ENCODE measurements at regions not wholly inside any gene's neighbourhood (a gene's known extent, or its start where the extent isn't known, plus 50 kb on each side); places are given as distances from the start of the nearest gene placed in this dataset.

DNA sequence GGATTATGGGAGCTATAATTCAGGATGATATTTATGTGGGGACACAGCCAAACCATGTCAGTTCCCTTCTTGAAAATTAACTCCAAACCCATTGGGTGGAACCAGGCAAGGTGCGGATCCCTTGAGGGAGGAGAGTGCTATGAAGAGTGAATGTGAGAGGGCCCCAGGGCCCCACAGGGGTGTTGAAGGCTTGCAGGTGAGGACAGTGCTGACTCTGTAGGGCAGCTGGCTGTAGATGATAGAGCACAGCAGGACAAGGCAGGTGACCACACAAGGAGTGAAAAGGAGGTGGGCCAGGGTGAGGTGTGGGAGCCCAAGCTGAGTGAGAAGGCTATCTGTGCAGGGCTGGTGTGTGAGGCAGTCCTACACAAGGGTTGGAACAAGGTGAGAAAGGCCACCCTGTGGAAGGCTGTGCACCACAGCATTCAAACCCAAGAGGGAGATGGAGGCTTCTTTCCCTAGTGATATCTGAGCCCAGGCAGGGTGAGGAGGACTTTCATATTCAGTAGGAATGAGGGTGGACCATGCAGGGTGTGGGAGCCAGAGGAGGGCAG is 746.0 kb upstream of the CELF2 start:
- Histone ChIP-seq H3K9ac (ENCODE audit: low read length) (no peak overlapping the region), H3K27ac (ENCODE audit: low read depth, low read length) (no peak overlapping the region), H3K56ac (ENCODE audit: low read length) (no peak overlapping the region), H4K8ac (ENCODE audit: low read depth, low read length) (no peak overlapping the region), H3K4me1 (ENCODE audit: control insufficient read depth, low read depth, low read length) (no peaks in the 10 kb centered on the region), H3K79me2 (ENCODE audit: control insufficient read depth, insufficient read depth, low read length) (no peaks in the 10 kb centered on the region), H3K36me3 (ENCODE audit: control insufficient read depth, insufficient read depth, low read length) (no peaks in the 10 kb centered on the region), H2BK120ac (ENCODE audit: low read depth, low read length) (no peak overlapping the region), H3K4me3 (ENCODE audit: low read length) (no peak overlapping the region), H3K4ac (ENCODE audit: low read depth, low read length) (no peak overlapping the region), H3K79me1 (ENCODE audit: low read length) (no peaks in the 10 kb centered on the region), H3K23ac (ENCODE audit: low read length) (no peak overlapping the region), H2BK5ac (ENCODE audit: low read length) (no peak overlapping the region), H2BK15ac (replicated peaks; ENCODE audit: low read depth) (no peak overlapping the region), H3K18ac (ENCODE audit: low read length) (no peak overlapping the region), H2AK5ac (ENCODE audit: low read length) (no peak overlapping the region), H3K27me3 (ENCODE audit: insufficient read depth, low read length, poor library complexity) (no peaks in the 10 kb centered on the region), H3K4me2 (ENCODE audit: low read length) (no peak overlapping the region), H4K5ac (ENCODE audit: low read length) (no peak overlapping the region)
- no CpG with 5 or more reads among the region's 1 CpG for WGBS (ENCODE audit: extremely low coverage, insufficient coverage, low lambda C conversion rate)
- DNase-seq: no peak

DNA sequence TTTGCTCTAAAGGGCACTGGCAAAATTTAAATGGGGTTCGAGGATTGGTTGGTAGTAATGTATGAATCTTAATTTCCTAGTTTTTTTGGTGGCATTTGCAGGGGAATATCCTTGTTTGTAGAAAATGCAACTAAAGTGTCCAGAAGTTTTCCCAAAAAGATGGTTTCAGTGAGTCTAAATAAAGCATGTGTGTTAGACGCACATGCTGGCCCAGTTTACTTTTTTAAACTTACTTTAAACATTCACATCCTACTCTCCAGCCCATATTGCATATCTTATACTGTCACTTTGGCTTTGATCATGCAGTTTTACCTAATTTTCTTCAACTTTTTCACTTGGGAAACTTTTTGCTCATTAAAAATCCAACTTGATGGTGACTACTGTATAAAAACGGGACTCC is 744.0 kb upstream of the CELF2 start:
- H2AK5ac ChIP-seq (ENCODE audit: low read length): no peak overlapping the region
- no peak overlapping the region for H3K23ac ChIP-seq (ENCODE audit: low read length)
- no peak overlapping the region for H3K9ac ChIP-seq (ENCODE audit: low read length)
- H3K4me3 ChIP-seq (ENCODE audit: low read length): no peak overlapping the region
- H2BK120ac ChIP-seq (ENCODE audit: low read depth, low read length): no peak overlapping the region
- no peak overlapping the region for H3K4me2 ChIP-seq (ENCODE audit: low read length)
- no peak overlapping the region for H4K5ac ChIP-seq (ENCODE audit: low read length)
- no peaks in the 10 kb centered on the region for H3K79me2 ChIP-seq (ENCODE audit: control insufficient read depth, insufficient read depth, low read length)
- no peak overlapping the region for H3K56ac ChIP-seq (ENCODE audit: low read length)
- H4K8ac ChIP-seq (ENCODE audit: low read depth, low read length): no peak overlapping the region
- H2BK5ac ChIP-seq (ENCODE audit: low read length): no peak overlapping the region
- no peaks in the 10 kb centered on the region for H3K79me1 ChIP-seq (ENCODE audit: low read length)
- H3K4me1 ChIP-seq (ENCODE audit: control insufficient read depth, low read depth, low read length): no peaks in the 10 kb centered on the region
- H3K4ac ChIP-seq (ENCODE audit: low read depth, low read length): no peak overlapping the region
- no peak overlapping the region for H3K27ac ChIP-seq (ENCODE audit: low read depth, low read length)
- no peaks in the 10 kb centered on the region for H3K27me3 ChIP-seq (ENCODE audit: insufficient read depth, low read length, poor library complexity)
- H3K18ac ChIP-seq (ENCODE audit: low read length): no peak overlapping the region
- DNase-seq: no peak
- H2BK15ac ChIP-seq (replicated peaks; ENCODE audit: low read depth): no peak overlapping the region
- WGBS (ENCODE audit: extremely low coverage, insufficient coverage, low lambda C conversion rate): no CpG with 5 or more reads among the region's 3 CpGs
- H3K36me3 ChIP-seq (ENCODE audit: control insufficient read depth, insufficient read depth, low read length): no peaks in the 10 kb centered on the region

DNA sequence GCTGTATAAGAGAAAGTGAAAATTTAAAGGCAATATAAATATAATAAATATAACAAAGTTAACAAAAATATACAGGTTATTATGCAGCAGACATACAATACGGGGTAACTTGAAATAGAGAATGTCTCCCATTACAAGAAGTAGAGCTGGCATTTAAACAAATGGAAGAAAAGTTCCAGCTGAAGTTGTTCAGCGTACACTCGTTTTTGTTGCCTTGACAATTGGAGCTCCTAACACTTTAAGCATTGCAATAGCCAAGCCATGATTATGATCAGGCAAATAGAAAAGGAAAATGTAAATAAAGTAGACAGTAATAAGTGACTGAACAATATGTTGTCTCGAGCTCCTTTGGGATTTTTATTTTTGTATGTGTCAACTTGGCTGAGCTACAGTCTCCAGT is 737.8 kb upstream of the CELF2 start:
- no CpG with 5 or more reads among the region's 4 CpGs for whole genome bisulfite sequencing (ENCODE audit: extremely low coverage, insufficient coverage, low lambda C conversion rate)
- H3K4ac ChIP-seq (ENCODE audit: low read depth, low read length): no peak overlapping the region

DNA sequence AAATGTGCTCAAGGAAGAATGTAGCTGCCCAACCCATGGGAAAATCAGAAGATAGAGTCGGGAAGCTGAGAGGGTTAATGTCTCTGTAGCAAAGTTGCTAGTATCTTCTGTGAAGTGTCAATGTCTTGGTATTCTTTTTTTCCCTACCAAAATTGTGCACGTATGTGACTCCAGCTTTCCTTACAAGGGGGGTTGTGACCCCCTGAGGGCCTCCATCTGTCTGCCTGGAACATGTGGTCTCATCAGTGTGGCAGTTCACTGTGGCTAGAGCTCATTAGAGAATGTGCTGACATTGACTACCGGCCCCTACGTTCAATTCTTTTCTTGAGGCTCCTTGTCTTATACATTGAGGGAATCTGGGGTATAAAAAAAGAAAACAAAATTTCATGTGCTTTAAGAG is 725.2 kb upstream of the CELF2 start:
- Histone ChIP-seq H3K79me1 (ENCODE audit: low read length) (no peaks in the 10 kb centered on the region), H3K4me1 (ENCODE audit: control insufficient read depth, low read depth, low read length) (peaks cover 7% of the 10 kb centered on the region), H3K27me3 (ENCODE audit: insufficient read depth, low read length, poor library complexity) (no peaks in the 10 kb centered on the region), H2AK5ac (ENCODE audit: low read length) (no peak overlapping the region), H3K4me2 (ENCODE audit: low read length) (no peak overlapping the region), H3K36me3 (ENCODE audit: control insufficient read depth, insufficient read depth, low read length) (no peaks in the 10 kb centered on the region), H3K4ac (ENCODE audit: low read depth, low read length) (no peak overlapping the region), H3K23ac (ENCODE audit: low read length) (no peak overlapping the region), H4K5ac (ENCODE audit: low read length) (no peak overlapping the region), H2BK15ac (replicated peaks; ENCODE audit: low read depth) (no peak overlapping the region), H3K27ac (ENCODE audit: low read depth, low read length) (no peak overlapping the region), H3K79me2 (ENCODE audit: control insufficient read depth, insufficient read depth, low read length) (no peaks in the 10 kb centered on the region), H3K4me3 (ENCODE audit: low read length) (no peak overlapping the region), H3K18ac (ENCODE audit: low read length) (no peak overlapping the region), H2BK120ac (ENCODE audit: low read depth, low read length) (no peak overlapping the region), H3K56ac (ENCODE audit: low read length) (no peak overlapping the region), H4K8ac (ENCODE audit: low read depth, low read length) (no peak overlapping the region), H3K9ac (ENCODE audit: low read length) (no peak overlapping the region), H2BK5ac (ENCODE audit: low read length) (no peak overlapping the region)
- DNase-seq: no peak
- no CpG with 5 or more reads among the region's 4 CpGs for WGBS (ENCODE audit: extremely low coverage, insufficient coverage, low lambda C conversion rate)

More for the DNA sequence above, 737.8 kb upstream of the CELF2 start:
- Histone ChIP-seq H3K79me2 (ENCODE audit: control insufficient read depth, insufficient read depth, low read length) (no peaks in the 10 kb centered on the region), H4K5ac (ENCODE audit: low read length) (no peak overlapping the region), H3K36me3 (ENCODE audit: control insufficient read depth, insufficient read depth, low read length) (no peaks in the 10 kb centered on the region), H4K8ac (ENCODE audit: low read depth, low read length) (no peak overlapping the region), H2BK15ac (replicated peaks; ENCODE audit: low read depth) (no peak overlapping the region), H2AK5ac (ENCODE audit: low read length) (no peak overlapping the region), H3K4me1 (ENCODE audit: control insufficient read depth, low read depth, low read length) (no peaks in the 10 kb centered on the region), H2BK5ac (ENCODE audit: low read length) (no peak overlapping the region), H3K4me3 (ENCODE audit: low read length) (no peak overlapping the region), H3K23ac (ENCODE audit: low read length) (no peak overlapping the region), H3K9ac (ENCODE audit: low read length) (no peak overlapping the region), H3K79me1 (ENCODE audit: low read length) (no peaks in the 10 kb centered on the region), H3K56ac (ENCODE audit: low read length) (no peak overlapping the region), H2BK120ac (ENCODE audit: low read depth, low read length) (no peak overlapping the region), H3K27me3 (ENCODE audit: insufficient read depth, low read length, poor library complexity) (no peaks in the 10 kb centered on the region), H3K4me2 (ENCODE audit: low read length) (no peak overlapping the region), H3K27ac (ENCODE audit: low read depth, low read length) (no peak overlapping the region), H3K18ac (ENCODE audit: low read length) (no peak overlapping the region)
- DNase-seq: no peak

DNA sequence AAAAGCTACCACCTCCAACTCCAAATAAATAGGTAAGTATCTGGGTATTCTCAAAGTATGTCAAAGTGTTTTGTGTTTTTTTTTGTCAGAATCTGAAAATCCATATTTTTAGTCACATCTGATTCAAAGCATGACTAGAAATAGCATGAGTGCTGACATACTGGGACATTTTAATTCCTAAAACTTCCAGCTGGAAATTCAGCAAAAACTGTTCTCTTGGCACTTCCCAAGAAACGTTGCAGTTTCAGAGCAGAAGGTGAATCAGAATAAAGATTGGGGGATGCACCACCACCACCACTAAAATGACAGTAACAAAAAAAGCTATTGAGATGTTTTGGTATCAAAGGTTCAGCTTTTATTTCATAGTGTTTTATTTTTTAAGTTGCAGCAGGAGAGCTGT is 724.6 kb upstream of the CELF2 start:
- Histone ChIP-seq H3K18ac (ENCODE audit: low read length) (no peak overlapping the region), H3K4me2 (ENCODE audit: low read length) (no peak overlapping the region), H2BK15ac (replicated peaks; ENCODE audit: low read depth) (no peak overlapping the region), H3K36me3 (ENCODE audit: control insufficient read depth, insufficient read depth, low read length) (no peaks in the 10 kb centered on the region), H2AK5ac (ENCODE audit: low read length) (no peak overlapping the region), H4K5ac (ENCODE audit: low read length) (no peak overlapping the region), H3K9ac (ENCODE audit: low read length) (no peak overlapping the region), H3K56ac (ENCODE audit: low read length) (no peak overlapping the region), H4K8ac (ENCODE audit: low read depth, low read length) (no peak overlapping the region), H3K4me3 (ENCODE audit: low read length) (no peak overlapping the region), H3K27me3 (ENCODE audit: insufficient read depth, low read length, poor library complexity) (no peaks in the 10 kb centered on the region), H3K4me1 (ENCODE audit: control insufficient read depth, low read depth, low read length) (peaks cover 7% of the 10 kb centered on the region), H2BK5ac (ENCODE audit: low read length) (no peak overlapping the region), H2BK120ac (ENCODE audit: low read depth, low read length) (no peak overlapping the region), H3K27ac (ENCODE audit: low read depth, low read length) (no peak overlapping the region), H3K4ac (ENCODE audit: low read depth, low read length) (no peak overlapping the region), H3K79me2 (ENCODE audit: control insufficient read depth, insufficient read depth, low read length) (no peaks in the 10 kb centered on the region), H3K23ac (ENCODE audit: low read length) (no peak overlapping the region), H3K79me1 (ENCODE audit: low read length) (no peaks in the 10 kb centered on the region)
- no peak for DNase-seq
- WGBS (ENCODE audit: extremely low coverage, insufficient coverage, low lambda C conversion rate): no CpG with 5 or more reads among the region's 1 CpG

DNA sequence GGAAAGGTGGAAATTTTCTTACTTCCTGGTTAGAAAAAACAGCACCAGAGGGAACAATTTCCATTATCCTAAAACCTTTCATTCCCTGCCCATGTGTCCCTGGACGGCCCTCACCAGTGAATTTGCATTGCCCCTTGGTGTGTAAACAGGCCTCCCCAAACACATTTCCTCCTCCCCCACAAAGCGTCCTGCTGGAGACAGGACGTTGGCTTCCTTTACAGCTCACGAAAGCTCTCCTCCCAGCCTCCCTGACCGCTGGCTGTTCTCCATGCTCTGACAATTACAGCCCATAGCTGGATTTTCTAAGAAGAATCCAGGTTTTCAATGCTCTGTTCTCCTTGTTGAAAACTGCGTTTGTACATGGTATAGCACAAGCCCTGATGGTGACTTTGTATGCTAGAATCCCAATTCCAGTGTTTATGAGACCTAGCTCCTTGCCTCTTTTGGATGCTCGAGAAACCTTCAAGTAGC is 724.2 kb upstream of the CELF2 start:
- Histone ChIP-seq H4K8ac (ENCODE audit: low read depth, low read length) (no peak overlapping the region), H3K4me3 (ENCODE audit: low read length) (no peak overlapping the region), H3K18ac (ENCODE audit: low read length) (no peak overlapping the region), H3K4me1 (ENCODE audit: control insufficient read depth, low read depth, low read length) (peaks cover 7% of the 10 kb centered on the region), H3K27ac (ENCODE audit: low read depth, low read length) (no peak overlapping the region), H2BK120ac (ENCODE audit: low read depth, low read length) (no peak overlapping the region), H3K79me1 (ENCODE audit: low read length) (no peaks in the 10 kb centered on the region), H4K5ac (ENCODE audit: low read length) (no peak overlapping the region), H3K4me2 (ENCODE audit: low read length) (no peak overlapping the region), H3K27me3 (ENCODE audit: insufficient read depth, low read length, poor library complexity) (no peaks in the 10 kb centered on the region), H3K4ac (ENCODE audit: low read depth, low read length) (no peak overlapping the region), H2BK5ac (ENCODE audit: low read length) (no peak overlapping the region), H2BK15ac (replicated peaks; ENCODE audit: low read depth) (no peak overlapping the region), H3K23ac (ENCODE audit: low read length) (no peak overlapping the region), H3K36me3 (ENCODE audit: control insufficient read depth, insufficient read depth, low read length) (no peaks in the 10 kb centered on the region), H3K56ac (ENCODE audit: low read length) (no peak overlapping the region), H3K79me2 (ENCODE audit: control insufficient read depth, insufficient read depth, low read length) (no peaks in the 10 kb centered on the region), H2AK5ac (ENCODE audit: low read length) (no peak overlapping the region), H3K9ac (ENCODE audit: low read length) (no peak overlapping the region)
- DNase-seq: peak; percentile 58
- WGBS (ENCODE audit: extremely low coverage, insufficient coverage, low lambda C conversion rate): no CpG with 5 or more reads among the region's 7 CpGs

Data from mesendoderm (in vitro differentiated cells).